ENCODE measurements at regions not wholly inside any gene's neighbourhood (a gene's known extent, or its start where the extent isn't known, plus 50 kb on each side); places are given as distances from the start of the nearest gene placed in this dataset.

DNA sequence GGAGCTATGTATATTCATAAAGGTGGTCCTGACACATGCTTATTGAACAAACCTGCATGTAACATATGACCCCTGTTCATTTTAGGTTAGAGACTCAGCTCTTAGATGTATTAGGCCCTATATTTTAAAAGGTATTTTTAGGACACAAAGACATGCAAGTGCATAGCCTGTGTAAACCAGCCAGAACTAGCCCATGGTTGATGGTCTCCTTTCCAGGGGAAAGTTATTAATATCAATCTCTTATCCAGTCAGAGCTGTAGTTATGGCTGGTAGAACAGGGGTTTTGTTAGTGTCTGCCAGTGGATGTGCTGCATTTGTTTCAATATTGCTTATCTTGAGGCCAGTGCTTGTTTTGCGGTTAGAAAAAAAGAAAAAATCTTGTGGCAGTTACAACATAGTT lies 488.6 kb downstream of the KCTD8 start:
- DNase-seq (ENCODE audit: low read depth in 3 of 3) = no peak

DNA sequence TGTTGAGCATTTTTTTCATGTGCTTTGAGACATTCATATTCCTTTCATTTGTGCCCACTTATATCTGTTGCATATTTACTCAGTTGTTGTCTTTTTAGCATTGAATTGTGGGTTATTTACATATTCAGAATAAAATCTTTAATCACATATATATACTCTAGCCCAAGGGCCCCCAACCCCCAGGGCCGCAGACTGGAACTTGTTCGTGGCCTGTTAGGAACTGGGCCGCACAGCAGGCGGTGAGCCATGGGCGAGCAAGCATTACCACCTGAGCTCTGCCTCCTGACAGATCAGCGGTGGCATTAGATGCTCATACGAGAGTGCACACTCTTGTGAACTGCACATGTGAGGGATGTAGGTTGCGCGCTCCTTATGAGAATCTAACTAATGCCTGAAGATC lies 480.6 kb downstream of the KCTD8 start:
- DNase-seq (ENCODE audit: low read depth in 3 of 3) = no peak

DNA sequence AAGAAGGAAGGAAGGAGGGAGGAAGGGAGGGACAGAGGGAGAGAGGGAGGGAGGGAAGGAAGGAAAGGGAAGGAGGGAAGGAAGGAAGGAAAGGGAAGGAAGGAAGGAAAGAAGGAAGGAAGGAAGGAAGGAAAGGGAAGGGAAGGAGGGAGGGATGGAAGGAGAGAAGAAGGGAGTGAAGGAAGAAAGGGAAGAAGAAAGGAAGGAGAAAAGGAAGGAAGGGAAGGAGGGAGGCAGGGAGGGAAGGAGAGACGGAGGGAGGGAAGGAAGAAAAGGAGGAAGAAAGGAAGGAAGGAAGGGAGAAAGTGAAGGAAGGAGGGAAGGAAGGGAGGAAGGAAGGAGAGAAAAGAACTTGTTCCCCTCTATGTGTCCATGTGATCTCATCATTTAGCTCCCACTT lies 465.0 kb downstream of the KCTD8 start:
- DNase-seq (ENCODE audit: low read depth in 3 of 3) = no peak

DNA sequence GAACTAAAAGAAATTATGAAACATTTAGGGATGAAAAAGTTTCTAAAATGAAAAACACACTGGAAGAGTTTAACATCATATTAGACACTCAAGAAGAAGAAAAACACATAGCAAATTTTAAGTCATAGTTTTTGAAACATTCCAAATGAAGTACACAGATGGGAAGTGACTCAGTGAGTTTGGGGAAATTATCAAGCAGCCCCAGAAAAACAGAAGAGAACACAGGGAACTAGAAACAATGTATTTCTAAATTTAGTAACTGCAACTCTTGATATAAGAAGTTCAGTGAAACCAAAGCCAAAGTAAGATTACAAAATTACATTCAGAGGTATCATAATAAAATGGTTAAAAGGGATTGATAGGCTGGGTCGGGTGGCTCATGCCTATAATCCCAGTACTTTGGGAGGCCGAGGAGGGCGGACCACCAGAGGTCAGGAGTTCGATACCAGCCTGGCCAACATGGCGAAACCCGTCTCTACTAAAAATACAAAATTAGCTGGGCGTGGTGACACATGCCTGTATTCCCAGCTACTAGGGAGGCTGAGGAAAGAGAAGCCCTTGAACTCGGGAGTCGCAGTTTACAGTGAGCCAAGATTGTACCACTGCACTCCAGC lies 461.2 kb downstream of the KCTD8 start:
- DNase-seq (ENCODE audit: low read depth in 3 of 3) = no peak

DNA sequence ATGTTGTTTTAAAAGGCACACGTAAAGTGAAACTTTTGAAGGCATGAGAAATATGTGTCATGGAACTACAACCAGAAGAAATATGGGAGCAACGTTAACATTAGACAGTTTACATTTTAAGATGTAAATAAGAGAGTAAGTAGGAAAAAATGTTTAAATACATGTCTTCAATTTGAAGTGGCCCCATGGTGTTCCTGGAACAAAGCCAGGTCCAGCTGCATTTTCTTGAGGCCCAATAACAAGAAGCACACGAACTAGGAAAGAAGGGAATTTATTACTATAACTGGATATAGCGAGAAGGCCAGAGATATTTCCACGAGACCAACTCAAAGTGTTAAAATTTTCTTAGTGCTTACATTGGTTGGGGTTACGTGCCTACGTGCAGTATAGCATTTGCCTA lies 458.1 kb downstream of the KCTD8 start:
- no peak for DNase-seq (ENCODE audit: low read depth in 3 of 3)

DNA sequence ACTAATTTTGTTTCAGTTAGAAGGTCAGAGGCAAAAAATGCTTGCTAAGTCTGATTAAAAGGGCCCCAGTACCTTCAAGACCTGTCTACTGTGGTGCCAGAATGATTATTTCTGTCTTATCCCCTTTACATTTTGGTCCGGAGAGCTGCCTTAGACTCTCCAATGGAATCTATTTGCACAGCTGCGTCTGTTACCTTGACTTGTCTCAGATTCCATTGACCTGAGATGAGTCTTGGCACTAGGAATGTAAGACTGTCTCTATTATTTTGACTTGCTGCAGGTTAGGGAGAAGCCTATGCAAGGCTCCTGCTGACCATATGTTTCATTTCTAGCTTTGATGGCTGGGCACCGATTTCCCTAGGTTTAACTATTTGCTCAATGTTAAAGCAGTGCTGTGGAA lies 457.6 kb downstream of the KCTD8 start:
- DNase-seq (ENCODE audit: low read depth in 3 of 3) = no peak

DNA sequence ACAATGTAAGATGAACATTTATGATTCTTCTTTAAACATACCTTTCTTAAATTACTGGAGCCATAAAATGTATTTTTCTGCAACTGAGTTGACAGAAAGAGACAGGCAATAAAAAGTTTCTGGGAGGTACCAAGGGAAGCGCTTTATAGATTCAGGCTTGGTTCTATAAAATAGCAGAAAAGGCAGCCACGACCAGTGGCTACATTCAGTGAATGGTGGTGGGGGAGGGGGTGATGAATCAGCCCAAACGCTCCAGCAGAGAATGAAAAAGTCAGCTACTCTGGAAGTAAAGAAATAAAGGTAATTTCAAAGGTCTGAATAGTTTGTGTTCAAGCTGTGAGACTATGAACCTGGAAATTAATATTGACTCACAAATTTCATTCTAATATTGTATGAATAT lies 456.1 kb downstream of the KCTD8 start:
- no peak for DNase-seq (ENCODE audit: low read depth in 3 of 3)

DNA sequence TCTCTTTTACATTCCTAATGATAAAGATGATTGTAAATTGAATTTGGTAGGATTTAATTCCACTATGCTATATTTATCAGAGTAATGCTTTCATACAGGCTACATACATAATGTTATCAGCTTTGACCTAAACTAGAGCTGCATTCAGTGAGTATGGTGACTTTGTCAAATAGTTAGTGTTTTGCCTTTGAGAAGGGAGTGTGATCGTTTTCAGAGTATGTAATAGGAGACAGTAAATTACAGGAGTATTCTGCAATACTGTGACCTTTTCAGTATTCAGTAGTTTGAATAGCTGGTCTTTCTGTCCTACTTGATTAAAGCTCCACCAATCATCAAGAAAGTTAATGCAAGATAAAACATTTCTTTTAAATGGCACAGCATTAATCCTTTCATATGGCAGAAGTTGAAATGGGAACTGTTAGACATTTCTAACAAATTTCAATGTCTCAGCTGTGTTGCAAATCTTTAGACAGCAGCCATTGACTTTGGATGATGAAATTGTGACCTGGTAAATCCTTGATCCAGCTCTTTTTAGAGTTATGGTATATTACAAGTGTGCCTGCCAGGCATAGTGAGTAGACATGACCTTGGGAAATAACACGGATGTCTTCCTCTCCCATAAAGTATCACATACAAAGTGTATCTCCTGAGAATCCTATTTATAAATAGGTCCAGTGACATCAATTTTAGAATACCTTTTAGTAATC lies 455.3 kb downstream of the KCTD8 start:
- DNase-seq (ENCODE audit: low read depth in 3 of 3) = no peak

DNA sequence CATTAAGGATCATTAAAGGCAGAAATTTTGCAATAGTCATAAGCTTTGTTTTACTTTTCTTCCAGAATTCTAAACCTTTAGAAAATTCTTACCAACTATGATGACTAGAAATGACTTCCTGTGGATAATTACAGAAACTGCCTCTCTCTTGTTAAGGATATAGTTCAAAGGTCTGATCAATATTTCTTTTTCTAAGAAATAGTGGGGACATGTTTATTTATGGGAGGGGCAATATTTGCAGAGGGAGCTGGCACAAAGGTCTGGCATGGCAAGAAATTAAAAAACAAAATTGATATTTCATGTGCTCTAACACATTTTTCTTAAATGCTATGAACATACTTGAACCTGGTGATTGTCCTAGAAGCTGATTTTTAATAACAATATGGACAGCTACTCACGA lies 448.9 kb downstream of the KCTD8 start:
- DNase-seq (ENCODE audit: low read depth in 3 of 3) = no peak

DNA sequence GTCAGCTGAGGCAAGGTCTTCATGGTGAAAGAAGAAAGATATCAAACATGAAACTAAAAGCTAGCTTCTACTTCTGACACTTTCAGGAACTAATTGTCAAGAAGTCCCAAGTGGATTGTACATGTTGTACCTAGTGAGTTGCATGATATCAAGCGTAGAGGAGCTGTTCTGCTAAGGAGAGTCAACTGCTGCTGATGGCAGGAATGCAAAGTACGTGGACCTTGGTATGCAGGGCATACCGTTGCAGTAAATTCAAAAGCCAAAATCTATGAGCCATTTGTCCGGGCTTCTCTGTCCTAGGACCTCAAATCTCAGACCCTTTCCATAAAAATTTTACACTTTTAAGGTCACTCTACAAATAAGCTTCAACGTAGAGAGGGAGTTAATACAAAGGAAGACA lies 446.2 kb downstream of the KCTD8 start:
- no peak for DNase-seq (ENCODE audit: low read depth in 3 of 3)

DNA sequence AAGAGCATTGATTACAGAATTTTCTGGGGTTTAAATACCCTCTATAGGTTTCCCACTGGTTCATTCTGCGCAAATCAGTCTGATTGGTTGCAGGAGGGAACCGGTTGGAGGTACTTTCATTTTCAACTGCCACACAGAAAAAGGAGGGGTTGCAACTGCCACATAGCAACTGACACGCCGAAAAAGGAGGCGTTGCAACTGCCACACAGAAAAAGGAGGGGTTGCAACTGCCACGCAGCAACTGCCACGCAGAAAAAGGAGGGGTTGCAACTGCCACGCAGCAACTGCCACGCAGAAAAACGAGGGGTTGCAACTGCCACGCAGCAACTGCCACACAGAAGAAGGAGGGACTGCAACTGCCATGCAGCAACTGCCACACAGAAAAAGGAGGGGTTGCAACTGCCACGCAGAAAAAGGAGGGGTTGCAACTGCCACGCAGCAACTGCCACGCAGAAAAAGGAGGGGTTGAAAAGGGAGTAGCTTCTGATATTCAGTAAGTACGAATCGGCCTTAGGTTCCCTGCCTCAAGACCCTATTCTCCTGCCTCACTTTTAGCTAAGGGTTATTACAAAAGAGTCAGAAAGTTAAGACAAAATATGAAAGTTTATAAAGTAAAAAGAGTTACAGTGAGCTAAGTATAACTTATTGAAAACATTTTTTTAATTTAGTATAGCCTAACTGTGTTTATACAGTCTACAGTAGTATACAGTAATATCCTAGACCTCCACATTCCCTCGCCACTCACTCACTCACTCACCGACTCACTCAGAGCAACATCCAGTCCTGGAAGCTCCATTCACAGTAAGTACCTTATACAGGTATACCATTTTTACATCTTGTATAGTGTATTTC lies 431.8 kb downstream of the KCTD8 start:
- DNase-seq (ENCODE audit: low read depth in 3 of 3) = no peak

DNA sequence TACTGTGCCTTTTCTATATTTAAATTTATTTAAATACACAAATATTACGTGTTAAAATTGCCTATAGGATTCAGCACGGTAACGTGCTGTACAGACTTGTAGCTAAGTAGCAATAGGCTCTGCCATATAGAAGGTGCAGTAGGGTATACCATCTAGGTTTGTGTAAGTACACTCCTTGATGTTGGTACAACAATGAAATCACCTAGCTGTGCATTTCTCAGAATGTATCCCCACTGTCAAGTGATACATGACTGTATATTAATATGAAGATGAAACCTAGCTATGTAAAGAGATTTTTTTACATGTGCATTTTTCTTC lies 431.2 kb downstream of the KCTD8 start:
- no peak for DNase-seq (ENCODE audit: low read depth in 3 of 3)

DNA sequence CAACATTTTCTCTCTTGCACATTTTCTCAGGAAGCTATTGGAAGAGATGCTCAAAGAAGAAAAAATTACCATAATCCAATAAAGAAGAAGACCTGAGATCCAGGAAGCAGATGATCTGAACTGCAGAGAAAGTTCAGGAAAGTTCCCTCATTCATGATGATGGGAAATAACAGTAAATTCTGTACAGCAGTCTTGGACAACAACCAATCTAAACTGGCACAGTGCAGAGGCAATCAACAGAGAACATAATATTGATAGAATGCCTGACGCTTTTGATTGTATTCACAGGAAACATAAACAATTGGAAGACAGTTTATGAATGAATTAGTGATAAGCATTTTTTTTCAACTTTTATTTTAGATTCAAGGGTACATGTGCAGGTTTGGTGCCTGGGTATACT lies 428.9 kb downstream of the KCTD8 start:
- no peak for DNase-seq (ENCODE audit: low read depth in 3 of 3)

DNA sequence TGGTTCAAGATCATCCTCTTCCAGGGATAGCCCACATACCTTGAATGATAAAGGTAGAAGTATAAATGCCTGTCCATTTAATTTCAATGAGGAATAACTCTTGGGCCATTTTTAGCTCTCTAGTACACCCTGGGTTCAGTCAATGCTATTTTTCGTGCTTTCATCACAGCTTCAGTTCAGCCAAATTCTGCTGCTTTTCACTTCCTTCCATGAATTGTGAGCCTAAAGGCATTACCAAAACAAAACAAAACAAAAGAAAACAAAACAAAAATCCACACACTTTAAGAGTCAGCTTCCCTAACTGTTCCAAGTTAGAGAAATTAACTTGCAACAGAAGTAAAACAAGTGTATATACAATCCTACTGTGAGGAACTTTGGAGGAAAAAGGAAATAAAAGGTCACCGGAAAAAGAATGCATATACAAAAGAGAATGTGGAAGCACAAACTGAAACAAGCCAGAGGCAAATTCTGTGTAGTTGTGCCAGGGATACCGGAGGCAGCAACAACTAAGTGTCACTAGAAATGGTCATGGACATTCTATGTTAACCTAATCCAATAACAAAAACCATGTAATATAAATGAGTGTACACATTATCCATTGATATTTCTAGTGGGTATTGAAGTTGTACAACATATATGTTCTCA lies 423.1 kb downstream of the KCTD8 start:
- no peak for DNase-seq (ENCODE audit: low read depth in 3 of 3)

DNA sequence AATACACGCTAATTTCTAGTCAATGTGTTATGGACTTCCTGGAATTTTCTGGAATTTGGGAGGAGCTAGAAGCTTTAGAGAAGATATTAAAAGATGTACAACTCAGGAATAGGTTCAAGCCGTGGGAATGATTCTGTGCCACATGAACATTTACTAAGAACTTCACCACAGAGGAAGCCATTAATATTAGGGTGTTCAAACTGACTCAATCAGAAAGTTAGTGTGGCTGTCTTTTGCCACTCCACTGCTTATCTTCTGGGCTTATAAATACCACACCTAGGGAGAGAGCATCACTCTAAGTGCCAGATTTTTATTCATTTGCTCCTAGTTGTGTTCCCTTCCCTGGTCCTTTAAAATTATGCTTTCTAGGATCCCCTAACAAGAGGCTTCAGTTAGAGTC lies 409.8 kb downstream of the KCTD8 start:
- no peak for DNase-seq (ENCODE audit: low read depth in 3 of 3)

DNA sequence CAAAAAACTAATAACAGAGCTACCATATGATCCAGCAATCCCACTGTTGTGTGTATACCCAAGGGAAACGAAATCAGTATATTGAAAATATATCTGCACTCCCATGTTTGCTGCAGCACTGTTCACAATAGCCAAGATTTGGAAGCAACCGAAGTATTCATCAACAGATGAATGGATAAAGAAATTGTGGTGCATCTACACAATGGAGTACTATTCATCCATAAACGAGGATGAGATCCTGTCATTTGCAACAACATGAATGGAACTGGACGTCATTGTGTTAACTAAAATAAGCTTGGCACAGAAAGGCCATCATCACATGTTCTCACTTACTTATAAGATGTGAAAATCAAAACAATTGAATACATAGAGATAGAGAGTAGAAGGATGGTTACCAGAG lies 402.1 kb downstream of the KCTD8 start:
- no peak for DNase-seq (ENCODE audit: low read depth in 3 of 3)

DNA sequence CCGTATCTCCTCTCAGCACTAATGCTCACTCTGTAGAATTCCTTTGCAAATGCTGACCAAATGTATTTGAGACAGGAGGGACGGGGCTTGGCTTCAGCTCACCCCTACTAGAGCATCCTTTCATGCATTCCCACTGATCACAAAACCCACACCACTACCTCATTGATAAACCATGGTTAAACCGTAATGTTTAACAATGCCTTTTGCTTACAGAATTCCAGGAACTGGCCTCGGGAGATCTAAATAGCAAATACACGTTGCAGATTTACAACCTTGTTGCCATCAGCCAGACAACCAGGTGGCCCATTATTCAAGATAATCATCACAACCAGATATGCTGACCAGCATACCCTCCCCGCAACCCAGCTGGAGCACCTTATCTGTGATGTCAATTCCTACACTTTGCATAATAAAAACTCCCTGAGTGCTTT lies 391.9 kb downstream of the KCTD8 start:
- no peak for DNase-seq (ENCODE audit: low read depth in 3 of 3)

DNA sequence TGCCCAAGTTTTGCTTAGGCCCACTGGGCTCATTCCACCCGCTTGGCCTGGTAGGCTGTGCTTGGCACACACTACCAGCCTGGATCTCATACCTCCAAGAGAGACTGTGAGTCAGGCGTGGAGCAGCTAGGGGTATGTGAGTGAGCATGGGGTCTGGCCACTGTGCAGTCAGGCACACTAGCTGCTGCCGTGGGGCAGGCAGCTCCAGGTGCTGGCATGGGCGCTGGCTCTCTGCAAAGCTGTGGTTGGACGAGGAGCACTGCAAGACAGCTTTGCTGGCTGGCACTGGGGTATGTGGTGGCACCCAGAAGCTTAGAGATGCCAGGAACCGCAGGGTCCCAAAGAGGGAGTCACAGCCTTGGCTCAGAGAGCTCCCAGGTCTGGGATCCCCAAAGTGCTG lies 377.8 kb downstream of the KCTD8 start:
- no peak for DNase-seq (ENCODE audit: low read depth in 3 of 3)

DNA sequence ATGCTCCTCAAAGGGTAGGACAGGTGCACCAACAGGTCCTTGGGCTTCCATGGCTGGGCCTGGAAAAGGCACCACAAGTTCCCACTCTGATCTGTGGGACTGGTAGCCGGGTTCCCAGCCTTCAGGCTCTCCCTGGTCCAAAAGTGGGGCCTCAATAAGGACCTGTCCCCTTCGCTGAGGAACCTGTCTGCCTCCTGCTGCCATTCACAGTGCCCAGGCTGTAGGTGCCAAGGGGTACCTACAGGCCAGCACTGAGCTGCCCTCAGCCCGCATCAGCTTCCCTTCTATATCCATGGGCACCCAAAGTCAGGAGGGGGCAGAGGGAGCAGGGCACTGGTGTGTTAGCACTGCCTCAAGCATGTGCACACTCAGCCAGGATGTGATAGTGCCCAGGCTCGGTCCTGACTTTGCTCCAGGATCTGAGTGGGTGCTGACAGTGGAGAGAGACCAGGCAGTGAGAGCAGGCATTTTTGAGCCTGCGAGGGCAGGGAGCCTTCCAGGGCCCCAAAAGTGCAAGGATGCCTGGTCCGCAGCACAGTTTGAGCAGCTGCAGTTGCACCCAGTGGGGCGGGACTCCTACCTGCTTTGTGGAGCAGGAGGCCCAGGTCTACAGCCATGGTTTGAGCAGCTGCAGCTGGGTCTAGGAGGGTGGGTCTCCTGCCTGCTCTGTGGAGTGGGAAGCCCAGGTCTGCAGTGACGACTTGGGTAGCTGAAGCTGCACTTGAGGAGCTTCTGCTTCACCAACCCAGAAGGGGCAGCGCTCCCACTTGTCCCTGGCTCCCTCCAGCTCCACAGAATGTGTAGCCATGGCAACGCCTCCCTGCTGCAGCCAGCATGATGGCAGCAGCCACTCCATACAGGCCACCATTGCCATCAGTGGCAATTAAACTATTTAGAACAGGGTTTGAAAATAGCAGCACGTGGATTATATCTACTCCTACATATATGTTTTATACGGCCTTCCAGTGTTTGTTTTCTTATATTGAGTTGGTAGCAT lies 376.4 kb downstream of the KCTD8 start:
- no peak for DNase-seq (ENCODE audit: low read depth in 3 of 3)

DNA sequence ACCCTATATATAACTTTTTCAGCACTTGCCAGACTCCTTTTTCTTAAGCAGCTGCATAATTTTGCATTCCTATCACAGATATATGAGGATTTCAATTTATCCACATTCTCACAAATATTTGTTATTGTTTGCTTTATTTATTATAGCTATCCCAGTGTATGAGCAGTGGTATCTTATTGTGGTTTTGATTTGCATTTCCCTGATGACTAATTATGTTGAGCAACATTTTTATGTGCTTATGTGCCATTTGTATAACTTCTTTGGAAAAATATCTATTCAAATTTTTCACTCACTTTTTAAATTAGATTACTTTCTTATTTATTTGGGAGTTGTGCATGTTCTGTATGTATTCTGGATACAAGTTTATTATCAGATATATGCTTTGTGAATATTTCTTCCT lies 361.9 kb downstream of the KCTD8 start:
- no peak for DNase-seq (ENCODE audit: low read depth in 3 of 3)

DNA sequence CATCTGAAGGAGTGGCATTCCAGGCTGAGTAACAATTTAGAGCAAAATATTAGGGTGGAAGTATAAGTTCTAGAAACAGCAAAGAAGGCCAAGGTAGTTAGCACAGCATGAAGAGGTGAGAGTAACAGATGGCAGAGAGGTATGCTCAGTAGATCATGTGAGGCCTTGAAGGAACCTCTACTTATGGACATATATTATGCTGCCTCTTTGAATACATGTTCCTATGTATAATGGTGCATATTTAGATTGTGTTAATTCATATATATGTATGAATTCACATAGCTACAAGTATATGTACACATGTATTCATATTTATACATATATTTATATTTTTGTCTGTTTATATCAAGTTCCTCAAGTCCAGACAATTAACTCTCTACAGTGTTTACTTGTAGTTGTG lies 355.2 kb downstream of the KCTD8 start:
- no peak for DNase-seq (ENCODE audit: low read depth in 3 of 3)

Data from stimulated activated CD4-positive, alpha-beta T cell treated with anti-CD3 and anti-CD28 coated beads, TNF-alpha, amount 100 ng/mL, for 4 hours (primary cell).